Neural progenitor cell (in vitro differentiated cells): ENCODE measurements at regions not wholly inside any gene's neighbourhood (a gene's known extent, or its start where the extent isn't known, plus 50 kb on each side); places are given as distances from the start of the nearest gene placed in this dataset.
"Not testable (repeated sequence)": the region's sequence is repeated elsewhere in the genome, so short reads cannot be mapped to it uniquely, and the experiment has no call there.

Source experiments
- DNase-seq: peaks from one replicate; pipeline ENCODE4 v3.0.0-alpha.2; 2016; ENCODE audit warnings: low spot score
- H2AFZ ChIP-seq: fragments of 200-600 bp; sonication (generic); replicated peaks from 2 replicates; pipeline ENCODE4 v1.6.1; 2016; ENCODE audit warnings: antibody characterized with exemption
- H3F3A ChIP-seq: fragments of 200-600 bp; sonication (generic); 2 replicates; pipeline ENCODE4 v1.6.1; 2016; ENCODE audit warnings: antibody characterized with exemption, low read depth
- H3K27ac ChIP-seq: fragments of 200-600 bp; sonication (generic); 2 replicates; pipeline ENCODE4 v1.5.1; 2016; ENCODE audit warnings: mild to moderate bottlenecking
- H3K27me3 ChIP-seq: fragments of 200-600 bp; sonication (generic); 2 replicates; pipeline ENCODE4 v1.6.1; 2016; ENCODE audit warnings: mild to moderate bottlenecking, moderate library complexity
- H3K36me3 ChIP-seq: fragments of 200-600 bp; sonication (generic); 2 replicates; pipeline ENCODE4 v1.5.1; 2016
- H3K4me1 ChIP-seq: fragments of 200-600 bp; sonication (generic); 2 replicates; pipeline ENCODE4 v1.6.1; 2016; ENCODE audit warnings: mixed run types
- H3K4me2 ChIP-seq: fragments of 200-600 bp; sonication (generic); 2 replicates; pipeline ENCODE4 v1.6.1; 2016
- H3K4me3 ChIP-seq: fragments of 200-600 bp; sonication (generic); 2 replicates; pipeline ENCODE4 v1.5.1; 2016
- H3K79me2 ChIP-seq: fragments of 200-600 bp; sonication (generic); 2 replicates; pipeline ENCODE4 v1.6.1; 2016; ENCODE audit warnings: low read depth
- H3K9ac ChIP-seq: fragments of 200-600 bp; sonication (generic); 2 replicates; pipeline ENCODE4 v1.6.1; 2016
- H3K9me3 ChIP-seq: fragments of 200-600 bp; sonication (generic); 2 replicates; pipeline ENCODE4 v1.5.1; 2016; ENCODE audit warnings: low read depth
- H4K20me1 ChIP-seq: fragments of 200-600 bp; sonication (generic); 2 replicates; pipeline ENCODE4 v1.6.1; 2016; ENCODE audit warnings: low read depth
- H3K27ac Mint-ChIP-seq: 3 replicates; pipeline ENCODE4 v1.8.0; 2021; ENCODE audit warnings: mixed read lengths
- H3K27me3 Mint-ChIP-seq: 2 replicates; pipeline ENCODE4 v1.8.0; 2022; ENCODE audit warnings: low read depth, mild to moderate bottlenecking, inconsistent platforms, moderate library complexity, mixed read lengths; ENCODE audit not compliant: insufficient read depth
- H3K36me3 Mint-ChIP-seq: 3 replicates; pipeline ENCODE4 v1.8.0; 2021; ENCODE audit warnings: mixed read lengths
- H3K4me1 Mint-ChIP-seq: 3 replicates; pipeline ENCODE4 v1.8.0; 2021; ENCODE audit warnings: mixed read lengths
- H3K4me3 Mint-ChIP-seq: 3 replicates; pipeline ENCODE4 v1.8.0; 2021; ENCODE audit warnings: mild to moderate bottlenecking, moderate library complexity, mixed read lengths
- H3K9me3 Mint-ChIP-seq: 3 replicates; pipeline ENCODE4 v1.8.0; 2020; ENCODE audit warnings: mixed read lengths

GRCh38 chr5:34217386-34217785 is 174.4 kb upstream of the C1QTNF3 start:
- not testable (repeated sequence) for H3K27ac ChIP-seq, H3F3A ChIP-seq, H4K20me1 ChIP-seq, DNase-seq, H3K4me1 Mint-ChIP-seq, H3K4me1 ChIP-seq, H3K79me2 ChIP-seq, H3K27me3 ChIP-seq, H3K4me2 ChIP-seq, H3K27me3 Mint-ChIP-seq, H3K4me3 ChIP-seq, H3K9me3 Mint-ChIP-seq, H3K27ac Mint-ChIP-seq, H3K9me3 ChIP-seq, H2AFZ ChIP-seq, H3K4me3 Mint-ChIP-seq, H3K36me3 ChIP-seq, H3K36me3 Mint-ChIP-seq, H3K9ac ChIP-seq

- H3K4me1 ChIP-seq, H3K36me3 Mint-ChIP-seq, H3K4me1 Mint-ChIP-seq, DNase-seq, H3K9me3 Mint-ChIP-seq, H3K9ac ChIP-seq, H3K4me3 Mint-ChIP-seq, H3K27me3 Mint-ChIP-seq, H3F3A ChIP-seq, H2AFZ ChIP-seq, H3K36me3 ChIP-seq, H4K20me1 ChIP-seq, H3K27ac Mint-ChIP-seq, H3K27ac ChIP-seq, H3K9me3 ChIP-seq, H3K4me2 ChIP-seq, H3K4me3 ChIP-seq, H3K27me3 ChIP-seq: not testable (repeated sequence)
- peaks cover 12% of the 10 kb centered on the region for H3K79me2 ChIP-seq
Measured at GRCh38 chr5:34221329-34222073, 178.5 kb upstream of the C1QTNF3 start.

GRCh38 chr5:34223158-34223557 is 180.1 kb upstream of the C1QTNF3 start:
- not testable (repeated sequence) for H3K4me2 ChIP-seq, H3K4me3 Mint-ChIP-seq, H3K4me1 Mint-ChIP-seq, H3K27ac ChIP-seq, H3K27me3 Mint-ChIP-seq, H3K36me3 Mint-ChIP-seq, H3K9ac ChIP-seq, H3K4me1 ChIP-seq, DNase-seq, H3F3A ChIP-seq, H4K20me1 ChIP-seq, H3K4me3 ChIP-seq, H3K36me3 ChIP-seq, H3K9me3 Mint-ChIP-seq, H3K9me3 ChIP-seq, H2AFZ ChIP-seq, H3K27ac Mint-ChIP-seq, H3K27me3 ChIP-seq
- peaks cover 15% of the 10 kb centered on the region for H3K79me2 ChIP-seq

GRCh38 chr5:34230402-34230801 is 187.4 kb upstream of the C1QTNF3 start:
- H3K79me2 ChIP-seq = peaks cover 20% of the 10 kb centered on the region
- not testable (repeated sequence) for H3K4me2 ChIP-seq, H2AFZ ChIP-seq, H3K4me3 Mint-ChIP-seq, H3K27me3 ChIP-seq, H3F3A ChIP-seq, H3K36me3 Mint-ChIP-seq, H3K27ac Mint-ChIP-seq, H3K36me3 ChIP-seq, H3K4me3 ChIP-seq, DNase-seq, H3K9me3 ChIP-seq, H3K27me3 Mint-ChIP-seq, H4K20me1 ChIP-seq, H3K9me3 Mint-ChIP-seq, H3K4me1 Mint-ChIP-seq, H3K27ac ChIP-seq, H3K4me1 ChIP-seq, H3K9ac ChIP-seq

- H3K4me2 ChIP-seq = peak overlapping the region; percentile 75
- peak overlapping the region; percentile 55 for H3K9ac ChIP-seq
Measured at GRCh38 chr5:34243802-34244201, 200.8 kb upstream of the C1QTNF3 start.

GRCh38 chr5:34244281-34245031 is 201.4 kb upstream of the C1QTNF3 start:
- H3K9ac ChIP-seq = peak overlapping the region; percentile 55
- not testable (repeated sequence) for H3K9me3 Mint-ChIP-seq, H3K36me3 ChIP-seq, H3K27me3 Mint-ChIP-seq, H3K4me1 ChIP-seq, H3K36me3 Mint-ChIP-seq, H3K4me1 Mint-ChIP-seq, H3K27me3 ChIP-seq, H2AFZ ChIP-seq, H3K9me3 ChIP-seq, H4K20me1 ChIP-seq, H3F3A ChIP-seq
- Mint-ChIP-seq H3K27ac (peak overlapping the region; percentile 81), H3K4me3 (peak overlapping the region; percentile 86)
- peaks cover 37% of the 10 kb centered on the region for H3K79me2 ChIP-seq
- peak overlapping the region; percentile 75 for H3K4me2 ChIP-seq
- peak overlapping the region; percentile 96 for H3K27ac ChIP-seq
- peak; percentile 66 for DNase-seq
- peak overlapping the region; percentile 56 for H3K4me3 ChIP-seq

More at GRCh38 chr5:34243802-34244201, 200.8 kb upstream of the C1QTNF3 start:
- peak overlapping the region; percentile 56 for H3K4me3 ChIP-seq
- H4K20me1 ChIP-seq, H3K36me3 Mint-ChIP-seq, H3K36me3 ChIP-seq, H3F3A ChIP-seq, H3K27me3 Mint-ChIP-seq, H3K9me3 Mint-ChIP-seq, H3K27ac Mint-ChIP-seq, H2AFZ ChIP-seq, H3K4me1 Mint-ChIP-seq, H3K9me3 ChIP-seq, DNase-seq, H3K27me3 ChIP-seq, H3K4me1 ChIP-seq: not testable (repeated sequence)
- H3K79me2 ChIP-seq = peaks cover 44% of the 10 kb centered on the region
- H3K4me3 Mint-ChIP-seq = peak overlapping the region; percentile 86
- peak overlapping the region; percentile 96 for H3K27ac ChIP-seq

- not testable (repeated sequence) for H3K27ac Mint-ChIP-seq, H3K4me3 Mint-ChIP-seq, H3F3A ChIP-seq, H3K4me1 ChIP-seq, H2AFZ ChIP-seq, H3K9ac ChIP-seq, DNase-seq, H3K36me3 ChIP-seq, H3K9me3 ChIP-seq, H3K4me1 Mint-ChIP-seq, H3K36me3 Mint-ChIP-seq, H3K9me3 Mint-ChIP-seq, H4K20me1 ChIP-seq, H3K4me2 ChIP-seq, H3K27me3 ChIP-seq, H3K27me3 Mint-ChIP-seq
- Histone ChIP-seq H3K4me3 (peak overlapping the region; percentile 56), H3K79me2 (peaks cover 33% of the 10 kb centered on the region), H3K27ac (peak overlapping the region; percentile 92)
Measured at GRCh38 chr5:34245032-34245394, 202.0 kb upstream of the C1QTNF3 start.

GRCh38 chr5:34245813-34246212 is 202.8 kb upstream of the C1QTNF3 start:
- H3K27me3 ChIP-seq, H3K27ac Mint-ChIP-seq, H3F3A ChIP-seq, H3K4me3 ChIP-seq, H3K27me3 Mint-ChIP-seq, H3K4me1 Mint-ChIP-seq, DNase-seq, H3K36me3 Mint-ChIP-seq, H3K4me2 ChIP-seq, H2AFZ ChIP-seq, H3K9me3 Mint-ChIP-seq, H3K4me1 ChIP-seq, H3K36me3 ChIP-seq, H4K20me1 ChIP-seq, H3K27ac ChIP-seq, H3K9me3 ChIP-seq, H3K9ac ChIP-seq: not testable (repeated sequence)
- H3K79me2 ChIP-seq = peaks cover 27% of the 10 kb centered on the region
- peak overlapping the region; percentile 63 for H3K4me3 Mint-ChIP-seq
